Mesenchymal stem cell (in vitro differentiated cells and primary cell): ENCODE measurements at regions not wholly inside any gene's neighbourhood (a gene's known extent, or its start where the extent isn't known, plus 50 kb on each side); places are given as distances from the start of the nearest gene placed in this dataset.

Experiments used
- DNase-seq: peaks from one replicate; pipeline ENCODE4 v3.0.0-alpha.2; 2013
- H2AFZ ChIP-seq: one replicate; pipeline ENCODE4 v1.6.1; 2013; ENCODE audit warnings: low read depth, mild to moderate bottlenecking, control low read depth, inconsistent platforms, low read length, moderate library complexity
- H2AK5ac ChIP-seq: 2 replicates; pipeline ENCODE4 v1.6.1; 2013; ENCODE audit warnings: low read length, moderate library complexity, mild to moderate bottlenecking, inconsistent platforms; ENCODE audit not compliant: severe bottlenecking
- H2BK120ac ChIP-seq: one replicate; pipeline ENCODE4 v1.6.1; 2013; ENCODE audit warnings: low read depth, mild to moderate bottlenecking, inconsistent platforms, low read length, moderate library complexity
- H2BK12ac ChIP-seq, 2 experiments: one replicate each; pipeline ENCODE4 v1.6.1; 2013; ENCODE audit warnings: inconsistent platforms in 2 of 2, low read length in 2 of 2, mild to moderate bottlenecking in 2 of 2, moderate library complexity in 2 of 2, control low read depth in 1 of 2
- H2BK15ac ChIP-seq: one replicate; pipeline ENCODE4 v1.6.1; 2013; ENCODE audit warnings: mild to moderate bottlenecking, low read depth, inconsistent platforms; ENCODE audit not compliant: poor library complexity, severe bottlenecking
- H2BK5ac ChIP-seq: 2 replicates; pipeline ENCODE4 v1.6.1; 2013; ENCODE audit warnings: low read depth, mild to moderate bottlenecking, low read length, control low read depth, inconsistent platforms; ENCODE audit not compliant: poor library complexity, severe bottlenecking
- H3K14ac ChIP-seq, 2 experiments: one replicate each; pipeline ENCODE4 v1.6.1; 2013; ENCODE audit warnings: inconsistent platforms in 2 of 2, low read length in 2 of 2, control low read depth in 1 of 2, mild to moderate bottlenecking in 1 of 2, moderate library complexity in 1 of 2
- H3K18ac ChIP-seq, 2 experiments: one replicate each; pipeline ENCODE4 v1.6.1; 2013; ENCODE audit warnings: inconsistent platforms in 2 of 2, low read length in 2 of 2, control low read depth in 1 of 2, low read depth in 1 of 2, mild to moderate bottlenecking in 1 of 2
- H3K23ac ChIP-seq, 2 experiments: one replicate each; pipeline ENCODE4 v1.6.1; 2013; ENCODE audit warnings: inconsistent platforms in 2 of 2, low read length in 2 of 2, mild to moderate bottlenecking in 2 of 2, moderate library complexity in 2 of 2, control low read depth in 1 of 2
- H3K27ac ChIP-seq: 2 replicates; pipeline ENCODE4 v1.5.1; 2013; ENCODE audit warnings: mild to moderate bottlenecking, moderate library complexity, low read length, control low read depth, inconsistent platforms; ENCODE audit not compliant: poor library complexity, severe bottlenecking
- H3K27me3 ChIP-seq, 2 experiments: 2 replicates each; pipeline versions ENCODE4 v1.6.1 to v1.7.0; 2013; ENCODE audit warnings: low read length in 2 of 2, mild to moderate bottlenecking in 2 of 2, moderate library complexity in 2 of 2, control low read depth in 1 of 2, inconsistent platforms in 1 of 2; ENCODE audit not compliant: control insufficient read depth in 1 of 2, insufficient read depth in 1 of 2
- H3K36me3 ChIP-seq, 2 experiments: 2 replicates each; pipeline versions ENCODE4 v1.6.1 to v1.7.0; 2013; ENCODE audit warnings: low read length in 2 of 2, control low read depth in 1 of 2, inconsistent platforms in 1 of 2, low read depth in 1 of 2, mild to moderate bottlenecking in 1 of 2; ENCODE audit not compliant: insufficient read depth in 2 of 2, control insufficient read depth in 1 of 2
- H3K4ac ChIP-seq, 2 experiments: one replicate each; pipeline ENCODE4 v1.6.1; 2013; ENCODE audit warnings: inconsistent platforms in 2 of 2, low read length in 2 of 2, mild to moderate bottlenecking in 2 of 2, moderate library complexity in 2 of 2, control low read depth in 1 of 2, low read depth in 1 of 2
- H3K4me1 ChIP-seq: 2 replicates; pipeline ENCODE4 v1.6.1; 2013; ENCODE audit warnings: low read depth, low read length, control low read depth; ENCODE audit not compliant: control insufficient read depth, insufficient read depth
- H3K4me2 ChIP-seq: 2 replicates; pipeline ENCODE4 v1.6.1; 2013; ENCODE audit warnings: low read length, mild to moderate bottlenecking, inconsistent platforms; ENCODE audit not compliant: poor library complexity, severe bottlenecking
- H3K4me3 ChIP-seq, 2 experiments: 2 replicates each; pipeline versions ENCODE4 v1.5.1 to v1.7.0; 2013; ENCODE audit warnings: low read length in 2 of 2, mild to moderate bottlenecking in 2 of 2, control low read depth in 1 of 2, low read depth in 1 of 2; ENCODE audit not compliant: insufficient read depth in 1 of 2
- H3K79me1 ChIP-seq: replicated peaks from 2 replicates; pipeline ENCODE4 v1.6.1; 2013; ENCODE audit warnings: mild to moderate bottlenecking, control low read depth, low read length, inconsistent platforms; ENCODE audit not compliant: poor library complexity, severe bottlenecking
- H3K9ac ChIP-seq: 2 replicates; pipeline ENCODE4 v1.7.0; 2013; ENCODE audit warnings: mild to moderate bottlenecking, low read length, moderate library complexity
- H3K9me3 ChIP-seq: 2 replicates; pipeline ENCODE4 v1.7.0; 2013; ENCODE audit warnings: mild to moderate bottlenecking, low read length; ENCODE audit not compliant: control insufficient read depth
- H4K8ac ChIP-seq: one replicate; pipeline ENCODE4 v1.6.1; 2013; ENCODE audit warnings: inconsistent platforms, mild to moderate bottlenecking, low read length, moderate library complexity
- H4K91ac ChIP-seq: one replicate; pipeline ENCODE4 v1.6.1; 2013; ENCODE audit warnings: mild to moderate bottlenecking, low read length, inconsistent platforms
- WGBS: methylation state at CpG from one replicate; pipeline ENCODE4 v1.1.7; 2013; ENCODE audit warnings: mixed read lengths; 5-methylcytosine and 5-hydroxymethylcytosine counted together

- Histone ChIP-seq H2BK12ac (no peak overlapping the region), H3K4me2 (no peak overlapping the region), H3K14ac (no peak overlapping the region), H4K8ac (no peak overlapping the region), H3K4me3 (no peak overlapping the region), H3K27me3 (no peaks in the 10 kb centered on the region), H2BK120ac (no peak overlapping the region), H4K91ac (no peak overlapping the region), H2AFZ (no peak overlapping the region), H3K36me3 (no peaks in the 10 kb centered on the region), H3K79me1 (no peaks in the 10 kb centered on the region), H3K27ac (no peak overlapping the region), H3K4me1 (no peaks in the 10 kb centered on the region), H2BK5ac (no peak overlapping the region), H3K4ac (no peak overlapping the region), H3K9ac (no peak overlapping the region), H3K23ac (no peak overlapping the region), H3K9me3 (no peaks in the 10 kb centered on the region), H2AK5ac (no peak overlapping the region), H3K18ac (no peak overlapping the region), H2BK15ac (no peak overlapping the region)
- no peak for DNase-seq
- WGBS: 100% methylated on average over 1 of the region's 1 CpG
These were observed 390.0 kb downstream of the GRXCR1 start for GRCh38 chr4:43282534-43282933.

DNA sequence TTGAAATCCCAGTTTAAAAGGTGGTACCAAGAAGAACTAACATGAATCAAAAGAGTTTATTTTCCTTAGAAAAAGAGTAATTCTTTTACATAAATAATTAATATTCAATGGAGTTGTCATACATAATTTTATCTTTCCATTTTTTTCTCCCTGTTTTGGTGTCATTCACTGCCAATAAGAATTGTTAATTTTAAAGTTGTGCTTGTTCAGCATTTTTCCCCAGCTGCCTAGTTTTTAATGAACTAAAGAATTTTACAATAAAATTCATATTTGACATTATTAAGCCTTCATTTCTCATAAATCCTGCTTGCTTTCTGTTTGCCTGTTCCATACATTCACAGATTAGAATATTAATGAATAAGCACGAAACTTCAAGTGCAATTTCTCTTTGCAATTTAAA lies 393.6 kb downstream of the GRXCR1 start:
- Histone ChIP-seq H3K4me3 (no peak overlapping the region), H3K27me3 (no peaks in the 10 kb centered on the region), H3K23ac (no peak overlapping the region), H3K4me2 (no peak overlapping the region), H2BK15ac (no peak overlapping the region), H3K36me3 (no peaks in the 10 kb centered on the region), H3K9ac (no peak overlapping the region), H4K91ac (no peak overlapping the region), H2AFZ (no peak overlapping the region), H3K4me1 (no peaks in the 10 kb centered on the region), H2AK5ac (no peak overlapping the region), H4K8ac (no peak overlapping the region), H3K79me1 (no peaks in the 10 kb centered on the region), H2BK5ac (no peak overlapping the region), H3K18ac (no peak overlapping the region), H2BK12ac (no peak overlapping the region), H2BK120ac (no peak overlapping the region), H3K4ac (no peak overlapping the region), H3K9me3 (no peaks in the 10 kb centered on the region), H3K27ac (no peak overlapping the region), H3K14ac (no peak overlapping the region)
- DNase-seq: no peak
- WGBS: 83% methylated on average over 1 of the region's 1 CpG

- H2BK12ac ChIP-seq: no peak overlapping the region
- H3K4me1 ChIP-seq: no peaks in the 10 kb centered on the region
- no peak overlapping the region for H2AFZ ChIP-seq
- no peak overlapping the region for H3K23ac ChIP-seq
- H3K27ac ChIP-seq: no peak overlapping the region
- no peak overlapping the region for H3K14ac ChIP-seq
- no peaks in the 10 kb centered on the region for H3K79me1 ChIP-seq
- no peak overlapping the region for H2AK5ac ChIP-seq
- H2BK5ac ChIP-seq: no peak overlapping the region
- no peak for DNase-seq
- H3K9me3 ChIP-seq: no peaks in the 10 kb centered on the region
- no peak overlapping the region for H3K4ac ChIP-seq
- no peak overlapping the region for H3K4me2 ChIP-seq
- 100% methylated on average over 2 of the region's 2 CpGs for whole genome bisulfite sequencing
- no peak overlapping the region for H2BK15ac ChIP-seq
- no peaks in the 10 kb centered on the region for H3K27me3 ChIP-seq
- no peak overlapping the region for H3K18ac ChIP-seq
- H2BK120ac ChIP-seq: no peak overlapping the region
- no peak overlapping the region for H4K8ac ChIP-seq
- no peak overlapping the region for H3K4me3 ChIP-seq
- H3K9ac ChIP-seq: no peak overlapping the region
- no peaks in the 10 kb centered on the region for H3K36me3 ChIP-seq
- no peak overlapping the region for H4K91ac ChIP-seq
These were observed 404.5 kb downstream of the GRXCR1 start for GRCh38 chr4:43296946-43297528.

GRCh38 chr4:43316813-43317212 lies 424.3 kb downstream of the GRXCR1 start:
- H4K91ac ChIP-seq: no peak overlapping the region
- H3K27ac ChIP-seq: no peak overlapping the region
- H2BK12ac ChIP-seq: no peak overlapping the region
- no peak overlapping the region for H2BK120ac ChIP-seq
- no peak overlapping the region for H2BK15ac ChIP-seq
- no peak overlapping the region for H3K14ac ChIP-seq
- H3K9ac ChIP-seq: no peak overlapping the region
- H3K4ac ChIP-seq: no peak overlapping the region
- H2BK5ac ChIP-seq: no peak overlapping the region
- no peak overlapping the region for H2AFZ ChIP-seq
- H3K4me3 ChIP-seq: no peak overlapping the region
- H4K8ac ChIP-seq: no peak overlapping the region
- H3K18ac ChIP-seq: no peak overlapping the region
- no peaks in the 10 kb centered on the region for H3K27me3 ChIP-seq
- no peak overlapping the region for H3K23ac ChIP-seq
- 70% methylated on average over 1 of the region's 1 CpG for WGBS
- no peak overlapping the region for H3K4me2 ChIP-seq
- no peaks in the 10 kb centered on the region for H3K36me3 ChIP-seq
- H3K9me3 ChIP-seq: no peaks in the 10 kb centered on the region
- DNase-seq: no peak
- H3K4me1 ChIP-seq: no peaks in the 10 kb centered on the region
- no peaks in the 10 kb centered on the region for H3K79me1 ChIP-seq
- no peak overlapping the region for H2AK5ac ChIP-seq
